HG03469 (cell line): ENCODE measurements at regions not wholly inside any gene's neighbourhood (a gene's known extent, or its start where the extent isn't known, plus 50 kb on each side); places are given as distances from the start of the nearest gene placed in this dataset.
"Not testable (repeated sequence)": the region's sequence is repeated elsewhere in the genome, so short reads cannot be mapped to it uniquely, and the experiment has no call there.

Source experiments
- ATAC-seq: cut with Tn5 transposase; IDR thresholded peaks from one replicate; pipeline ENCODE4 v1.9.1; 2021; ENCODE audit warnings: mild to moderate bottlenecking, moderate library complexity, moderate number of reproducible peaks; ENCODE audit not compliant: unreplicated experiment

DNA sequence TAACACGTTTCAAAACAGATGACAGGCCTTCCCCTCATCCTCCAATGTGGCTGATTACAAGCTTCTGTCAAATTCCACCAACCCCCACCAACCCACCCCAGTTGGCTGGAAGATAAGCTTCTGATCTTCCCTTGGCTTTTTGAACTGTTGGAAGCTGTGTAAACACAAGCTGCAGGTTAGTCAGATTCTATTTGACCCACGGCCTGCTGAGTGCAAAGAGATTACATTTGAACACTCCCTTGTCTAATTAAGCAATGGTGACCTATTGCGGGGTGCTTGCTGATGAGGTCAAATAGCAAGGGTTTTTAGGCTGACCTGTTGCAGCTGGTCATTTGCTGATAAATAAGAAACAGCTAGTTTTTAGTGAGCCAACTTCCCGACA, 379.7 kb downstream of the BMP2 start:
- ATAC-seq: no peak

DNA sequence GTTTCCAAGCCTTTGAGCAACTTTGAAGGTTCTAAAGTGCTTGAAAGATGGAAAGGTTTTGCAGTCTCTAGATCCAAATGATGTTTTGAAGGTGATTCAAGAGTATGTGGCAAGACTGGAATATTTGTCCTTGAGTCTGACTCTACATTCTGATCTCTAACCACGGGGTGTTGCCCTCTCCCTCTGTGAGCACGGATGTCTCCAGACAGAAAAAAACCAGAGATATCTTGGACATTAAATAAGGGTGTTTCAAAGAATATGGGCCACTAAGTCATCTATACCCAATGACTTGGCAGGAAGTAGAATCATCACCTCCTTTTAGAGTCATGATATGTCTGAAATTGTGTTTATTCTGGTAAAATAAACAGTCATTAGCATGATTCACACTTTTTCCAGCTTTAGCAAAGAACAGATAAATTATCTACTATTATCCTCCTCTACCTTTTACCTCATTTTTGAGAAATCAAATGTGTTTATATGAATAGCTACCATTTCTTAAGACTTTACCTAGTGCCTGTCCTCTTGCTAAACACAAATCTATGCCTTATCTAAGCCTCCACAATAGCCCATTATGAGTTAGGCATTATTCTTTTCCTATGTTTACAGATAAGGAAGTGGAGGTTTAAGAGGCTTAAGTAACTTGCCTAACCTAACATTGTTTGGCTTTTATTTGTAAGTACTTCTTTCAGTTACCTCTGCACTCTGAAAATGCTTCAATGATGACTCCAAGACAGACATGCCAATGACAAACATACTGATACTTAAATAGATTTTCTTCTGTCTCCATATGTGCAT, 384.4 kb downstream of the BMP2 start:
- ATAC-seq: no peak

GRCh38 chr20:7155282-7155681, 387.8 kb downstream of the BMP2 start:
- no peak for ATAC-seq

GRCh38 chr20:7155794-7156193, 388.3 kb downstream of the BMP2 start:
- ATAC-seq: no peak

- ATAC-seq: no peak
Observed at GRCh38 chr20:7159903-7160302, 392.4 kb downstream of the BMP2 start.

DNA sequence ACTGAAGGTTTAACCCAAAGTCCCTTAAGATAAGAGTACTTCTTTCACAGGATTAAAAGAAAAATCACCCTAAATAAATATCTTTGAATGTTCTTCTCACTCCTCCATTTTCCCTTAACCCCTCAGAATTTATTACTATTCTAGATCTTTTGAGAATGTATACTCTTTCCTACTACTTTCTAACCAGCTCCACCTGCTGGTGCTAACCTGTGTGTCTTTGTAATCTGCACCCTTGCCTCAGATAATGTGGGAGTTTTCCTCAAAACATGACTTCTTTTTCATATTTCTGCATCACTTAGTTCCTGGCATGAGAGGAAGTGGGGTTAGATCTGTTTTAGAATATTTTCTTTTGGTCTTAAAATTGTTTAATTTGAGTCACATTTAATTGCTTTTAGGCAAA, 394.2 kb downstream of the BMP2 start:
- no peak for ATAC-seq

- no peak for ATAC-seq
Observed at GRCh38 chr20:7171911-7172310, 404.4 kb downstream of the BMP2 start.

- no peak for ATAC-seq
Observed at GRCh38 chr20:7174554-7174953, 407.1 kb downstream of the BMP2 start.

DNA sequence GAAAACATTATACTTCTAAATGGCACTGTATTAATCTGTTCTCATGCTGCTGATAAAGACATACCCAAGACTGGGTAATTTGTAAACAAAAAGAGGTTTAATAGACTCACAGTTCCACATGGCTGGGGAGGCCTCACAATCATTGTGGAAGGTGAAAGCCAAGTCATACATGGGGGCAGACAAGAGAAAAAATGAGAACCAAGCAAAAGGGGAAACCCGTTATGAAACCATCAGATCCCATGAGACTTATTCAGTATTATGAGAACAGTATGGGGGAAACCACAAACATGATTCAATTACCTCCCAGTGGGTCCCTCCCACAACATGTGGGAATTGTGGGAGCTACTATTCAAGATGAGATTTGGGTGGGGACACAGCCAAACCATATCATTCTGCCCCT, 408.3 kb downstream of the BMP2 start:
- not testable (repeated sequence) for ATAC-seq

- ATAC-seq: no peak
Observed at GRCh38 chr20:7178004-7178403, 410.5 kb downstream of the BMP2 start.

- ATAC-seq: no peak
Observed at GRCh38 chr20:7180256-7181045, 413.0 kb downstream of the BMP2 start.

GRCh38 chr20:7189231-7189630, 421.7 kb downstream of the BMP2 start:
- no peak for ATAC-seq

- no peak for ATAC-seq
Observed at GRCh38 chr20:7193681-7194080, 426.2 kb downstream of the BMP2 start.

GRCh38 chr20:7195704-7196103, 428.2 kb downstream of the BMP2 start:
- no peak for ATAC-seq

- ATAC-seq: no peak
Observed at GRCh38 chr20:7196481-7196880, 429.0 kb downstream of the BMP2 start.

DNA sequence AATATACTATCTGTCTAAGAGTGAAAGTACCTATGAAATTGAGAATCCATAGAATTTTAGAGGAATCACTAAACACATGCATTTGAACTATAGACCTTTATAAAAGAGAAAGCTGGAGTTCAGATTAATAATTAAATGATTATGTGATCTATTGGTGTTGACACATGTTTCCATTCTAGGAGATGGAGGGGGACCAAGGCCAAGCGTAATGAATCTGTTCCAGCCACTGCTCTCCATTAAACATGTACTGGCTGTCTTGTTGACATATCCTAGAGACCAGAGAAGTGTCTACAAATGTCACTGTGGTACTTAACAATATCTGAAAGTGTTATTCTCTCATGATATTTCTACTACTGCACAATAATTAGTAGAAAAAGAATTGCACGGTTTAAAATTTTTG, 432.4 kb downstream of the BMP2 start:
- ATAC-seq: no peak

GRCh38 chr20:7207186-7207798, 439.8 kb downstream of the BMP2 start:
- no peak for ATAC-seq

GRCh38 chr20:7210910-7211309, 443.4 kb downstream of the BMP2 start:
- no peak for ATAC-seq

DNA sequence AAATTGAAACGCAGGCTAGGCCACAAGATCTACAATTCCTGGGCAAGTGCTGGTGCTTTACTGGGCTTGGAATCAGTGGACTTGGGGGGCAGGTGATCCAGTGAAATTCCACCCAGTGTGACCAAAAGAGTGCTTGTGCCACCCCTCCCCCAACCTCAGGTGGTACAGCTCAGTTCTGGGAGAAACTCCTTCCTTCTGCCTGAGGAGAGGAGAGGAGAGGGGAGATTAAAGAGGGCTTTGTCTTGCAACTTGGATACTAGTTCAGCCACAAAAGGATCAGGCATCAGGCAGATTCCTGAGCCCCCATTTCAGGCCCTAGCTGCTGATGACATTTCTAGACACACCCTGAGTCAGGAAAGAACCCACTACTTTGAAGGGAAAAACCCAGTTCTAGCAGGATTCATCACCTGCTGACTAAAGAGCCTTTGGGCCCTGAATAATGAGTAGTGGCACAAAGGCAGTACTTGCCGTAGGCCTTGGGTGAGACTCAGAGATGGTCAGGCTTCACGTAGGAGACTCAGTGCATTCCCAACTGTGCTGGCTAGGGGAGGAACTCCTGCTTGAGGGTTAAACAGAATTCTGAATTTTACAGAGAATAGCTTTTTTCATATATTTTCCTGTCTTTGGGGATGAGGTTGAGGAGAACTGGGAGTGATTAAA, 446.7 kb downstream of the BMP2 start:
- no peak for ATAC-seq

- no peak for ATAC-seq
Observed at GRCh38 chr20:7217606-7218005, 450.1 kb downstream of the BMP2 start.

- no peak for ATAC-seq
Observed at GRCh38 chr20:7220755-7221154, 453.3 kb downstream of the BMP2 start.
